Fibroblast of lung (primary cell): ENCODE measurements at regions not wholly inside any gene's neighbourhood (a gene's known extent, or its start where the extent isn't known, plus 50 kb on each side); places are given as distances from the start of the nearest gene placed in this dataset.
"Not testable (repeated sequence)": the region's sequence is repeated elsewhere in the genome, so short reads cannot be mapped to it uniquely, and the experiment has no call there.

Source experiments
- DNase-seq, 2 donors: peaks; one replicate each; pipeline versions ENCODE4 v3.0.0 to v3.0.0-alpha.2; 2010; ENCODE audit warnings: low read depth in 2 of 2
- H2AFZ ChIP-seq: 2 replicates; pipeline ENCODE4 v1.5.1; 2012; ENCODE audit warnings: low read length, control low read depth, inconsistent platforms
- H3K27ac ChIP-seq: 2 replicates; pipeline ENCODE4 v1.5.1; 2011; ENCODE audit warnings: low read length, control low read depth; ENCODE audit not compliant: insufficient read depth
- H3K27me3 ChIP-seq: 2 replicates; pipeline ENCODE4 v1.5.1; 2011; ENCODE audit warnings: mild to moderate bottlenecking, low read length; ENCODE audit not compliant: control insufficient read depth, insufficient read depth
- H3K36me3 ChIP-seq: 2 replicates; pipeline ENCODE4 v1.5.1; 2011; ENCODE audit warnings: low read length; ENCODE audit not compliant: control insufficient read depth, insufficient read depth
- H3K4me1 ChIP-seq: 2 replicates; pipeline ENCODE4 v1.5.1; 2011; ENCODE audit warnings: low read length; ENCODE audit not compliant: control insufficient read depth, insufficient read depth; ENCODE audit errors: extremely low read depth
- H3K4me2 ChIP-seq: 2 replicates; pipeline ENCODE4 v1.5.1; 2011; ENCODE audit warnings: low read length, control low read depth; ENCODE audit not compliant: insufficient read depth; ENCODE audit errors: extremely low read depth
- H3K4me3 ChIP-seq, 4 experiments: fragments of 200-600 bp in 1 of 4; sonication (generic) in 1 of 4; replicated peaks in 1 of 4; 2 replicates each; pipeline ENCODE4 v1.5.1; 2011 to 2016; ENCODE audit warnings: low read length in 4 of 4, low read depth in 3 of 4, mild to moderate bottlenecking in 3 of 4, control low read depth in 2 of 4, inconsistent platforms in 1 of 4, mixed read lengths in 1 of 4; ENCODE audit not compliant: insufficient read depth in 1 of 4; ENCODE audit errors: control extremely low read depth in 1 of 4
- H3K79me2 ChIP-seq: 2 replicates; pipeline ENCODE4 v1.5.1; 2012; ENCODE audit warnings: mild to moderate bottlenecking, low read length, inconsistent platforms; ENCODE audit not compliant: control insufficient read depth, insufficient read depth
- H3K9ac ChIP-seq: 2 replicates; pipeline ENCODE4 v1.5.1; 2011; ENCODE audit warnings: mild to moderate bottlenecking, low read length, control low read depth; ENCODE audit not compliant: insufficient read depth
- H3K9me3 ChIP-seq: 2 replicates; pipeline ENCODE4 v1.5.1; 2012; ENCODE audit warnings: low read depth, low read length; ENCODE audit not compliant: control insufficient read depth, insufficient read depth
- H4K20me1 ChIP-seq: 2 replicates; pipeline ENCODE4 v1.5.1; 2011; ENCODE audit warnings: low read length; ENCODE audit not compliant: control insufficient read depth, insufficient read depth; ENCODE audit errors: extremely low read depth
- EZH2 ChIP-seq: IDR thresholded peaks from 2 replicates; pipeline ENCODE4 v1.5.1; 2012; ENCODE audit warnings: low read length, control low read depth, mild to moderate bottlenecking; ENCODE audit errors: missing control alignments
- TF ChIP-seq, protein P1 (sequence below), 2 donors: IDR thresholded peaks in 1 of 2; conservative IDR thresholded peaks in 1 of 2; 1 replicate in 1 of 2; 2 replicates in 1 of 2; pipeline ENCODE4 v1.5.1; 2011 to 2012; ENCODE audit warnings: low read length in 2 of 2, control low read depth in 1 of 2, inconsistent platforms in 1 of 2, low read depth in 1 of 2, mild to moderate bottlenecking in 1 of 2

DNA sequence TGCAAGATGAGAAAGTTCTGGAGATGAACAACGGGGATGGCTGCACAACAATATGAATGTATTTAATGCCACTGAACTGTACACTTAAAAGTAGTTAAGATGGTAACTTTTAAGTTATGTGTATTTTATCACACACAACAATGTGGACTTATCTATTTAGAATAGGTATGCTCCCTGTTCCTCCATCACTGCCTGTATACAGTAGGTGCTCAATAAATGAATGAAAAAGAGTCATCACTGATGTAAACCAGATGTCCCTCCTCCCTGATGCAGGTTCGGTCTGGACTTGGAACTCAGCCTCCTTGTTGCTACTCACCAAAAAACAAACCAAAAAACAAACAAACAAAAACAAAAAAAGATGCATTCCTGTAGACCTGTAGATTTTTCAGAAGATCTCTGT, 65.9 kb upstream of the BOD1 start:
- Histone ChIP-seq H3K4me3 (no peak overlapping the region), H3K4me1 (no peaks in the 10 kb centered on the region), H3K36me3 (no peaks in the 10 kb centered on the region), H2AFZ (no peak overlapping the region), H4K20me1 (no peaks in the 10 kb centered on the region), H3K9me3 (no peaks in the 10 kb centered on the region), H3K27me3 (no peaks in the 10 kb centered on the region), H3K27ac (no peak overlapping the region), H3K79me2 (no peaks in the 10 kb centered on the region), H3K9ac (no peak overlapping the region), H3K4me2 (no peak overlapping the region)
- no peak for DNase-seq
- TF ChIP-seq, protein P1, sequence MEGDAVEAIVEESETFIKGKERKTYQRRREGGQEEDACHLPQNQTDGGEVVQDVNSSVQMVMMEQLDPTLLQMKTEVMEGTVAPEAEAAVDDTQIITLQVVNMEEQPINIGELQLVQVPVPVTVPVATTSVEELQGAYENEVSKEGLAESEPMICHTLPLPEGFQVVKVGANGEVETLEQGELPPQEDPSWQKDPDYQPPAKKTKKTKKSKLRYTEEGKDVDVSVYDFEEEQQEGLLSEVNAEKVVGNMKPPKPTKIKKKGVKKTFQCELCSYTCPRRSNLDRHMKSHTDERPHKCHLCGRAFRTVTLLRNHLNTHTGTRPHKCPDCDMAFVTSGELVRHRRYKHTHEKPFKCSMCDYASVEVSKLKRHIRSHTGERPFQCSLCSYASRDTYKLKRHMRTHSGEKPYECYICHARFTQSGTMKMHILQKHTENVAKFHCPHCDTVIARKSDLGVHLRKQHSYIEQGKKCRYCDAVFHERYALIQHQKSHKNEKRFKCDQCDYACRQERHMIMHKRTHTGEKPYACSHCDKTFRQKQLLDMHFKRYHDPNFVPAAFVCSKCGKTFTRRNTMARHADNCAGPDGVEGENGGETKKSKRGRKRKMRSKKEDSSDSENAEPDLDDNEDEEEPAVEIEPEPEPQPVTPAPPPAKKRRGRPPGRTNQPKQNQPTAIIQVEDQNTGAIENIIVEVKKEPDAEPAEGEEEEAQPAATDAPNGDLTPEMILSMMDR (conservative IDR thresholded peaks at IDR 0.05 in 1 of 2, IDR thresholded peaks at IDR 0.05 in 1 of 2; ENCODE audit: low read depth in 1 of 2, low read length in 2 of 2), result no peak
- TF ChIP-seq EZH2, result no peak

DNA sequence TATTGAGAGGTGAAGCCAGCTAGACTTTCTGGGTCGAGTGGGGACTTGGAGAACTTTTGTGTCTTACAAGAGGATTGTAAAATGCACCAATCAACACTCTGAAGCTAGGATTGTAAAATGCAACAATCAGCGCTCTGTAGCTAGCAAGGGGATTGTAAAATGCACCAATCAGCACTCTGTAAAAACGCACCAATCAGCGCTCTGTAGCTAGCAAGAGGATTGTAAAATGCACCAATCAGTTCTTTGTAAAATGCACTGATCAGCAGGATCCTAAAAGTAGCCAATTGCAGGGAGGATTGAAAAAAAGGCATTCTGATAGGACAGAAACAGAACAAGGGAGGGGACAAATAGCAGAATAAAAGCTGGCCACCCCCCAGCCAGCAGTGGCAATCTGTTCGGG, 68.1 kb upstream of the BOD1 start:
- H3K4me2 ChIP-seq, H3K27me3 ChIP-seq, H3K79me2 ChIP-seq, H3K9me3 ChIP-seq, H3K36me3 ChIP-seq, H2AFZ ChIP-seq, H3K27ac ChIP-seq, H3K4me3 ChIP-seq, H3K4me1 ChIP-seq, H3K9ac ChIP-seq, H4K20me1 ChIP-seq, DNase-seq: not testable (repeated sequence)

DNA sequence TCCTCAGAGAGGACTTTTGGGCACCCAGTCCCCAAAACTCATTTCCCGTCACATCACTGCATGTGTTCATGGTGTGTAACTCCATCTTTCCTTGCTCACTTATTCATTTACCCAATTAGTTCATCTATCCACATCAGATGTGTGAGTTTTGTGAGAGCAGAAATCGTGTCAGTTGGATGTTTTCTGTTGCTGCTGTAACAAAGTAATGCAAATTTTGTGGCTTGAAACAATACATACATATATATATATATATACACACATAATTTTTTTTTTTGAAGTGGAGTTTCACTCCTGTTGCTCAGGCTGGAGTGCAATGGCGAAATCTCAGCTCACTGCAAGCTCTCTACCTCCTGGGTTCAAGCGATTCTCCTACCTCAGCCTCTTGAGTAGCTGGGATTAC, 70.5 kb upstream of the BOD1 start:
- Histone ChIP-seq H3K36me3 (no peaks in the 10 kb centered on the region), H3K9me3 (no peaks in the 10 kb centered on the region), H3K79me2 (no peaks in the 10 kb centered on the region), H3K4me1 (no peaks in the 10 kb centered on the region), H3K4me2 (no peak overlapping the region), H3K27me3 (no peaks in the 10 kb centered on the region), H4K20me1 (no peaks in the 10 kb centered on the region), H3K27ac (no peak overlapping the region), H3K9ac (no peak overlapping the region), H3K4me3 (no peak overlapping the region), H2AFZ (no peak overlapping the region)
- DNase-seq, result no peak
- TF ChIP-seq, protein P1 (conservative IDR thresholded peaks at IDR 0.05 in 1 of 2, IDR thresholded peaks at IDR 0.05 in 1 of 2; ENCODE audit: low read depth in 1 of 2, low read length in 2 of 2), result no peak
- no peak for TF ChIP-seq EZH2

DNA sequence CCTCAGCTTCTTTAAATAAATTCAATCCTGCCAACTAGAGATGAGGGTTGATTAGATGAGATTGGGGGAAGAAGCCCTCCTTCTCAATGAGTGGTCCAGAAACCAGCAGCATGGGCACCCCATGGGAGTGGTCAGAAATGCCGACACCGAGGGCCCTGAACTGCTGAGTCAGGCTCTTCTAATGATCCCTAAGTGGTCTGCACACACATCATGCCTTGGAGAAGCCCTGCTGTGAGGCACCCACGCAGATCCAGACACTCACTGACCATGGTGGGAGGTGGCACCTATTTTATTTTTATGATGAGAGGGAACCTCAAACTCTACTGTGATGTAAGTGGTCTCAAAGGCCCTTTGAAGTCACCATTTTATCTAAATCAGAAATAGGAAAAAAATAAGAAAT, 72.3 kb upstream of the BOD1 start:
- Histone ChIP-seq H2AFZ (no peak overlapping the region), H3K79me2 (no peaks in the 10 kb centered on the region), H3K4me2 (no peak overlapping the region), H3K27ac (no peak overlapping the region), H3K9ac (no peak overlapping the region), H3K4me3 (no peak overlapping the region), H3K9me3 (no peaks in the 10 kb centered on the region), H3K27me3 (no peaks in the 10 kb centered on the region), H3K36me3 (no peaks in the 10 kb centered on the region), H4K20me1 (no peaks in the 10 kb centered on the region), H3K4me1 (no peaks in the 10 kb centered on the region)
- DNase-seq, result no peak
- TF ChIP-seq, protein P1 (conservative IDR thresholded peaks at IDR 0.05 in 1 of 2, IDR thresholded peaks at IDR 0.05 in 1 of 2; ENCODE audit: low read depth in 1 of 2, low read length in 2 of 2), result no peak
- TF ChIP-seq EZH2, result no peak
